Neural progenitor cell (in vitro differentiated cells): ENCODE measurements at regions not wholly inside any gene's neighbourhood (a gene's known extent, or its start where the extent isn't known, plus 50 kb on each side); places are given as distances from the start of the nearest gene placed in this dataset.

Experiments used
- CTCF ChIP-seq: fragments of 200-600 bp; sonication (generic); IDR thresholded peaks from 2 replicates; pipeline ENCODE4 v1.5.1; 2017; ENCODE audit warnings: antibody characterized with exemption, mild to moderate bottlenecking
- EZH2 ChIP-seq: fragments of 200-600 bp; sonication (generic); IDR thresholded peaks from 2 replicates; pipeline ENCODE4 v1.6.1; 2017; ENCODE audit warnings: antibody characterized with exemption, mild to moderate bottlenecking, moderate library complexity
- EZH2phosphoT487 ChIP-seq: fragments of 200-600 bp; sonication (generic); IDR thresholded peaks from 2 replicates; pipeline ENCODE4 v1.6.1; 2017; ENCODE audit warnings: antibody characterized with exemption

DNA sequence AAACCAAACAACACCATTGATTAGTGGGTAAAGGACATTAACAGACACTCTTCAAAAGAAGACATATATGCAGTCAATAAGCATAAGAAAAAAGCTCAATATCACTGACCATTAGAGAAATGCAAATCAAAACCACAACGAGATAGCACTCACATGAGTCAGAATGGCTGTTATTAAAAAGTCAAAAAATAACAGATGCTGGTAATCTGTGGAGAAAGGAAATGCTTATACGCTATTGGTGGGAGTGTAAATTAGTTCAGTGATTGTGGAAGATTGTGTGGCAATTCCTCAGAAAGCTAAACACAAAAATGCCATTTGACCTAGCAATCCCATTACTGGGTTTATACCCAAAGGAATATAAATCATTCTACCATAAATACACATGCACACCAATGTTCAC, 182.6 kb downstream of the TRPC6 start:
- TF ChIP-seq EZH2 (no peak), CTCF (no peak), EZH2phosphoT487 (no peak)
